ENCODE measurements at regions not wholly inside any gene's neighbourhood (a gene's known extent, or its start where the extent isn't known, plus 50 kb on each side); places are given as distances from the start of the nearest gene placed in this dataset.

DNA sequence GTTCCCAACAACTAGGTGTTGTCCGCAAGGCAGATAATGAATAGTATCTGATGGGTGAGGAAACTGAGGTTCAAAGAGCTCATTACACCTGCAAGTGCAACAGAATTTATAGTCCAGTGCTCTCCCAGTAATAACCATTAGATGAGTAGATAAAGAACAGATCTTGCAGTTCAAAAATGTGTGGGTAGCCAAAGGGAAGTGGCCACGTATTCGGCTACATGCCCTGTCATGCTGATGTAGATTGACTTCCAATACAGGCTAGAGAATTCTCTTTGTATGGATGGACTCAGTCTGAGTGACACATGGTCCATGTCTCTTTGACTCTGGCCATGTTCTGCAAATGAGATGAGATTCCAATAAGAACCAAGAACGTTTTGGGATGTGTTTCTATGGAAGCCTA is 187.9 kb upstream of the LPP start:
- WGBS (ENCODE audit: low lambda C conversion rate): 60% methylated on average over 4 of the region's 4 CpGs
- no peaks in the 10 kb centered on the region for H3K27me3 ChIP-seq (ENCODE audit: insufficient read depth)
- ChIA-PET POLR2A (no interaction called here), CTCF (no interaction called here)
- TF ChIP-seq JUND (IDR thresholded peaks at IDR 0.05) (no peak), EZH2phosphoT487 (IDR thresholded peaks at IDR 0.05; ENCODE audit: borderline replicate concordance, low read depth) (no peak), ELF1 (IDR thresholded peaks at IDR 0.05) (no peak), EP300 (IDR thresholded peaks at IDR 0.05; ENCODE audit: borderline replicate concordance in 1 of 2, low read depth in 1 of 2, low read length in 1 of 2) (no peak), YY1 (IDR thresholded peaks at IDR 0.05; ENCODE audit: low read depth) (no peak), GABPA (IDR thresholded peaks at IDR 0.05; ENCODE audit: low read depth) (no peak), SMC3 (IDR thresholded peaks at IDR 0.05; ENCODE audit: low read depth, low read length) (no peak), RCOR1 (IDR thresholded peaks at IDR 0.05; ENCODE audit: low read length) (no peak)
- TF ChIP-seq, protein P1, sequence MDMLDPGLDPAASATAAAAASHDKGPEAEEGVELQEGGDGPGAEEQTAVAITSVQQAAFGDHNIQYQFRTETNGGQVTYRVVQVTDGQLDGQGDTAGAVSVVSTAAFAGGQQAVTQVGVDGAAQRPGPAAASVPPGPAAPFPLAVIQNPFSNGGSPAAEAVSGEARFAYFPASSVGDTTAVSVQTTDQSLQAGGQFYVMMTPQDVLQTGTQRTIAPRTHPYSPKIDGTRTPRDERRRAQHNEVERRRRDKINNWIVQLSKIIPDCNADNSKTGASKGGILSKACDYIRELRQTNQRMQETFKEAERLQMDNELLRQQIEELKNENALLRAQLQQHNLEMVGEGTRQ (IDR thresholded peaks at IDR 0.05; ENCODE audit: borderline replicate concordance, low read depth, low read length): no peak
- TF ChIP-seq, protein P2, sequence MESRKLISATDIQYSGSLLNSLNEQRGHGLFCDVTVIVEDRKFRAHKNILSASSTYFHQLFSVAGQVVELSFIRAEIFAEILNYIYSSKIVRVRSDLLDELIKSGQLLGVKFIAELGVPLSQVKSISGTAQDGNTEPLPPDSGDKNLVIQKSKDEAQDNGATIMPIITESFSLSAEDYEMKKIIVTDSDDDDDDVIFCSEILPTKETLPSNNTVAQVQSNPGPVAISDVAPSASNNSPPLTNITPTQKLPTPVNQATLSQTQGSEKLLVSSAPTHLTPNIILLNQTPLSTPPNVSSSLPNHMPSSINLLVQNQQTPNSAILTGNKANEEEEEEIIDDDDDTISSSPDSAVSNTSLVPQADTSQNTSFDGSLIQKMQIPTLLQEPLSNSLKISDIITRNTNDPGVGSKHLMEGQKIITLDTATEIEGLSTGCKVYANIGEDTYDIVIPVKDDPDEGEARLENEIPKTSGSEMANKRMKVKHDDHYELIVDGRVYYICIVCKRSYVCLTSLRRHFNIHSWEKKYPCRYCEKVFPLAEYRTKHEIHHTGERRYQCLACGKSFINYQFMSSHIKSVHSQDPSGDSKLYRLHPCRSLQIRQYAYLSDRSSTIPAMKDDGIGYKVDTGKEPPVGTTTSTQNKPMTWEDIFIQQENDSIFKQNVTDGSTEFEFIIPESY (IDR thresholded peaks at IDR 0.05; ENCODE audit: borderline replicate concordance, low read depth): no peak
- TF ChIP-seq, protein P3, sequence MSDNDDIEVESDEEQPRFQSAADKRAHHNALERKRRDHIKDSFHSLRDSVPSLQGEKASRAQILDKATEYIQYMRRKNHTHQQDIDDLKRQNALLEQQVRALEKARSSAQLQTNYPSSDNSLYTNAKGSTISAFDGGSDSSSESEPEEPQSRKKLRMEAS (IDR thresholded peaks at IDR 0.05; ENCODE audit: low read depth): no peak
- no peak overlapping the region for H3K4me2 ChIP-seq
- H3K36me3 ChIP-seq (replicated peaks in 1 of 2; ENCODE audit: control insufficient read depth in 1 of 2, insufficient read depth in 2 of 2, low read length in 1 of 2): no peaks in the 10 kb centered on the region
- no peaks in the 10 kb centered on the region for H4K20me1 ChIP-seq (ENCODE audit: insufficient read depth)
- DNase-seq: no peak
- H3F3A ChIP-seq (replicated peaks; ENCODE audit: insufficient read depth): no peaks in the 10 kb centered on the region
- H3K4me1 ChIP-seq (ENCODE audit: control insufficient read depth in 1 of 2, insufficient read depth in 2 of 2, low read depth in 1 of 2, low read length in 1 of 2): no peaks in the 10 kb centered on the region
- no peak overlapping the region for H3K27ac ChIP-seq (ENCODE audit: low read depth in 2 of 2, low read length in 1 of 2)
- H2AFZ ChIP-seq (ENCODE audit: low read depth): no peak overlapping the region
- no peak overlapping the region for H3K9ac ChIP-seq
- H3K9me2 ChIP-seq: no peaks in the 10 kb centered on the region
- H3K9me3 ChIP-seq: no peaks in the 10 kb centered on the region
- H3K79me2 ChIP-seq (ENCODE audit: insufficient read depth): no peaks in the 10 kb centered on the region
- no peak overlapping the region for H3K4me3 ChIP-seq (ENCODE audit: low read depth in 2 of 2, low read length in 1 of 2)

DNA sequence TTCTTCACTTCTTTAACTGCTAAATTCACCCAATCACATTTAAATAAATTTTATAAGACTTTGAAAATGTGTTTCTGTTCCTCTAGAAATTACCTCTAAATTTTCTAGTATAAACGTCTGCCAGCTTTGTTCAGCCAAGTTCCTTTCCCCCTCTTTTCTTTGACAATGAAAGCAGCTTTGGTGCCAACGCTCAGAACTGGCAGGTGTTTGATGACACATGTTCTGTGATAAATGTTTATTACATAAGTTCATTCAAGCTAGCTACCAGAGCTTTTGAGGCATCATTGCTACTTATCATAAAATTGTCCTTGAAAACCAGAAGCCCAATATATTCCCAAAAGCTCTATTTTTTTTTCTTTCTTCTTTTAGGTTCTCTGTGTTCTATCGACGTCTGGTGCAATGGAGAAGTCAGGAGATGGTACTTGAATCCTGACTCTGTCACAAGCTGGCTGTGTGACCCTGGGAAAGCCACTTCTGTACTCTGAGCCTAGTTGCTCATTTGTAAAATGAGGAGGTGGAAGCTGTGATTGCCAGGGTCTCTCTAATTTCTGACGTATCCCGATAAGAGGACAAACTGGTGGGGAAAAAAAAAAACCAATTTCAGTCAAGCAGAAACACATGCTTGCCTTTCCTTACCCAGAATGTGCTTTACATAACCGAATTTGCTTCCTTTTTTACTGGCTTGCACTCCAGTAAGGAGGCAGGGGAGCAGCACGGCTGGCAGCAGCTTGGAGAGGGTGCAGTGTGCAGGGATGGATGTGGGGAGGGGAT is 187.1 kb upstream of the LPP start:
- ChIA-PET POLR2A (no interaction called here), CTCF (no interaction called here)
- no peaks in the 10 kb centered on the region for H3K9me2 ChIP-seq
- 57% methylated on average over 8 of the region's 8 CpGs for WGBS (ENCODE audit: low lambda C conversion rate)
- no peak for DNase-seq
- H3F3A ChIP-seq (replicated peaks; ENCODE audit: insufficient read depth): no peaks in the 10 kb centered on the region
- H3K79me2 ChIP-seq (ENCODE audit: insufficient read depth): no peaks in the 10 kb centered on the region
- no peaks in the 10 kb centered on the region for H4K20me1 ChIP-seq (ENCODE audit: insufficient read depth)
- no peak overlapping the region for H3K9ac ChIP-seq
- no peak overlapping the region for H3K4me3 ChIP-seq (ENCODE audit: low read depth in 2 of 2, low read length in 1 of 2)
- no peak overlapping the region for H3K27ac ChIP-seq (ENCODE audit: low read depth in 2 of 2, low read length in 1 of 2)
- no peak overlapping the region for H3K4me2 ChIP-seq
- no peaks in the 10 kb centered on the region for H3K36me3 ChIP-seq (replicated peaks in 1 of 2; ENCODE audit: control insufficient read depth in 1 of 2, insufficient read depth in 2 of 2, low read length in 1 of 2)
- H3K9me3 ChIP-seq: no peaks in the 10 kb centered on the region
- H3K27me3 ChIP-seq (ENCODE audit: insufficient read depth): no peaks in the 10 kb centered on the region
- H2AFZ ChIP-seq (ENCODE audit: low read depth): no peak overlapping the region
- no peaks in the 10 kb centered on the region for H3K4me1 ChIP-seq (ENCODE audit: control insufficient read depth in 1 of 2, insufficient read depth in 2 of 2, low read depth in 1 of 2, low read length in 1 of 2)
- TF ChIP-seq, protein P1 (IDR thresholded peaks at IDR 0.05; ENCODE audit: borderline replicate concordance, low read depth, low read length): no peak
- TF ChIP-seq SIN3A (IDR thresholded peaks at IDR 0.05; ENCODE audit: borderline replicate concordance, low read depth, low read length) (no peak), TAF1 (IDR thresholded peaks at IDR 0.05; ENCODE audit: borderline replicate concordance, low read depth, low read length) (no peak), NRF1 (IDR thresholded peaks at IDR 0.05; ENCODE audit: low read depth, low read length) (no peak), RAD21 (IDR thresholded peaks at IDR 0.05; ENCODE audit: low read length) (no peak), FOSL2 (IDR thresholded peaks at IDR 0.05; ENCODE audit: borderline replicate concordance, low read depth) (no peak), EZH2phosphoT487 (IDR thresholded peaks at IDR 0.05; ENCODE audit: borderline replicate concordance, low read depth) (no peak), MXI1 (IDR thresholded peaks at IDR 0.05; ENCODE audit: low read depth, low read length) (no peak), YY1 (IDR thresholded peaks at IDR 0.05; ENCODE audit: low read depth) (no peak), FOXJ3 (CRISPR knock-in tag; IDR thresholded peaks at IDR 0.05) (no peak)
- TF ChIP-seq, protein P3 (IDR thresholded peaks at IDR 0.05; ENCODE audit: low read depth): no peak
- TF ChIP-seq, protein P2 (IDR thresholded peaks at IDR 0.05; ENCODE audit: borderline replicate concordance, low read depth): no peak
- TF ChIP-seq, protein P4, sequence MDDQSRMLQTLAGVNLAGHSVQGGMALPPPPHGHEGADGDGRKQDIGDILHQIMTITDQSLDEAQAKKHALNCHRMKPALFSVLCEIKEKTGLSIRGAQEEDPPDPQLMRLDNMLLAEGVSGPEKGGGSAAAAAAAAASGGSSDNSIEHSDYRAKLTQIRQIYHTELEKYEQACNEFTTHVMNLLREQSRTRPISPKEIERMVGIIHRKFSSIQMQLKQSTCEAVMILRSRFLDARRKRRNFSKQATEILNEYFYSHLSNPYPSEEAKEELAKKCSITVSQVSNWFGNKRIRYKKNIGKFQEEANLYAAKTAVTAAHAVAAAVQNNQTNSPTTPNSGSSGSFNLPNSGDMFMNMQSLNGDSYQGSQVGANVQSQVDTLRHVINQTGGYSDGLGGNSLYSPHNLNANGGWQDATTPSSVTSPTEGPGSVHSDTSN (IDR thresholded peaks at IDR 0.05): no peak

All from SK-N-SH (cell line).